Suprapubic skin (tissue), 4 donors: ENCODE measurements at regions not wholly inside any gene's neighbourhood (a gene's known extent, or its start where the extent isn't known, plus 50 kb on each side); places are given as distances from the start of the nearest gene placed in this dataset.

Experiments used
- DNase-seq, 2 donors: peaks; one replicate each; pipeline ENCODE4 v3.0.0-alpha.2; 2019; ENCODE audit warnings: low spot score in 2 of 2
- H3K27ac ChIP-seq: fragments of 200-600 bp; sonication (generic); one replicate; pipeline ENCODE4 v1.5.1; 2019
- H3K27me3 ChIP-seq: fragments of 200-600 bp; sonication (generic); one replicate; pipeline ENCODE4 v1.5.1; 2019
- H3K36me3 ChIP-seq: fragments of 200-600 bp; sonication (generic); one replicate; pipeline ENCODE4 v1.5.1; 2019
- H3K4me1 ChIP-seq: fragments of 200-600 bp; sonication (generic); one replicate; pipeline ENCODE4 v1.5.1; 2019
- H3K4me3 ChIP-seq: fragments of 200-600 bp; sonication (generic); one replicate; pipeline ENCODE4 v1.5.1; 2019; ENCODE audit warnings: mild to moderate bottlenecking
- H3K9me3 ChIP-seq: fragments of 200-600 bp; sonication (generic); one replicate; pipeline ENCODE4 v1.5.1; 2019
- EP300 ChIP-seq: sonication (generic); formaldehyde crosslinking; IDR thresholded peaks from one replicate; pipeline ENCODE4 v1.6.1; 2017; ENCODE audit warnings: antibody characterized with exemption
- POLR2A ChIP-seq, 2 donors: fragments of 450-650 bp; IDR thresholded peaks; one replicate each; pipeline ENCODE4 v1.6.1; 2017; ENCODE audit warnings: antibody characterized with exemption in 2 of 2, mild to moderate bottlenecking in 2 of 2, moderate library complexity in 2 of 2
- POLR2AphosphoS5 ChIP-seq, 3 donors: sonication (generic); formaldehyde crosslinking; IDR thresholded peaks; one replicate each; pipeline ENCODE4 v1.6.1; 2017; ENCODE audit warnings: antibody characterized with exemption in 3 of 3
- WGBS: methylation state at CpG from one replicate; pipeline ENCODE4 v1.1.5; 2018; 5-methylcytosine and 5-hydroxymethylcytosine counted together
- TF ChIP-seq, protein P1 (sequence below), 2 donors: fragments of 200-600 bp in 1 of 2; fragments of 450-650 bp in 1 of 2; sonication (generic) in 1 of 2; IDR thresholded peaks; one replicate each; pipeline ENCODE4 v1.5.1; 2016 to 2019; ENCODE audit warnings: antibody characterized with exemption in 2 of 2, mild to moderate bottlenecking in 1 of 2, moderate library complexity in 1 of 2

DNA sequence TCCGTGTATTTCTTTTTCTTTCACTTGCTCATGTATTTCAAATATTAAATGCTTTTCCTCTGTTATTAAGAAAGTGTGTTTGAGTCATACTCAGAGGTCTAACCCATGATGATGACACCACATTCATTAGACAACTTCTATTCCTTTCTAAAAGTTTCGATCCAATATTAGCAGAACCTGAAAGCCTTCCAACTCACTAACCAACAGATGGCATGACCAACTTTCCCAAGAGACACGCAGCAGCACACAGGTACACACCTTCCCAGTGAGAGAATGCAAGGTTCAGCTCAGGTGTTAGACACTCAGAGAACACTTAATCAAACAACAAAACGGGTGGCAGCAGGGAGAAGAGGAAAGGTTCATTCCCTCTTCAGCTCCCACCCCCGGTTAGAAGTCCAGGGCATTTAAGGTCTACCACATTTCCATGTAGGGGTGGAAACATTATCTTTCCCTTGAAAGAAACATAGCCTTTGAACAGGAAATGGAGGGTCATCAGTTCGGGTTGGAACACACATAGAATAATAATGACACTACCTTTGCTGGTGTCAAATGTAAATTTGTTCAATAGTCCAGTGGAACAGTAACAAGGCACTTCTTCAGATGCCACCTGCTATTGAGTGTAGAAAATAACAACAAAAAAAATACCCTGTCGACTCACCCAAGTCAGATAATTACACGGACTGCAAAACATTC, 404.2 kb downstream of the COG6 start:
- Histone ChIP-seq H3K27me3 (no peaks in the 10 kb centered on the region), H3K27ac (peak overlapping the region; percentile 87), H3K4me1 (peaks cover 42% of the 10 kb centered on the region), H3K36me3 (no peaks in the 10 kb centered on the region), H3K4me3 (no peak overlapping the region), H3K9me3 (no peaks in the 10 kb centered on the region)
- 41% methylated on average over 8 of the region's 8 CpGs for WGBS
- DNase-seq = no peak
- TF ChIP-seq POLR2AphosphoS5 (IDR thresholded peaks at IDR 0.05) (no peak), POLR2A (IDR thresholded peaks at IDR 0.05) (no peak), EP300 (no peak)
- TF ChIP-seq, protein P1, sequence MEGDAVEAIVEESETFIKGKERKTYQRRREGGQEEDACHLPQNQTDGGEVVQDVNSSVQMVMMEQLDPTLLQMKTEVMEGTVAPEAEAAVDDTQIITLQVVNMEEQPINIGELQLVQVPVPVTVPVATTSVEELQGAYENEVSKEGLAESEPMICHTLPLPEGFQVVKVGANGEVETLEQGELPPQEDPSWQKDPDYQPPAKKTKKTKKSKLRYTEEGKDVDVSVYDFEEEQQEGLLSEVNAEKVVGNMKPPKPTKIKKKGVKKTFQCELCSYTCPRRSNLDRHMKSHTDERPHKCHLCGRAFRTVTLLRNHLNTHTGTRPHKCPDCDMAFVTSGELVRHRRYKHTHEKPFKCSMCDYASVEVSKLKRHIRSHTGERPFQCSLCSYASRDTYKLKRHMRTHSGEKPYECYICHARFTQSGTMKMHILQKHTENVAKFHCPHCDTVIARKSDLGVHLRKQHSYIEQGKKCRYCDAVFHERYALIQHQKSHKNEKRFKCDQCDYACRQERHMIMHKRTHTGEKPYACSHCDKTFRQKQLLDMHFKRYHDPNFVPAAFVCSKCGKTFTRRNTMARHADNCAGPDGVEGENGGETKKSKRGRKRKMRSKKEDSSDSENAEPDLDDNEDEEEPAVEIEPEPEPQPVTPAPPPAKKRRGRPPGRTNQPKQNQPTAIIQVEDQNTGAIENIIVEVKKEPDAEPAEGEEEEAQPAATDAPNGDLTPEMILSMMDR (IDR thresholded peaks at IDR 0.05) = no peak

DNA sequence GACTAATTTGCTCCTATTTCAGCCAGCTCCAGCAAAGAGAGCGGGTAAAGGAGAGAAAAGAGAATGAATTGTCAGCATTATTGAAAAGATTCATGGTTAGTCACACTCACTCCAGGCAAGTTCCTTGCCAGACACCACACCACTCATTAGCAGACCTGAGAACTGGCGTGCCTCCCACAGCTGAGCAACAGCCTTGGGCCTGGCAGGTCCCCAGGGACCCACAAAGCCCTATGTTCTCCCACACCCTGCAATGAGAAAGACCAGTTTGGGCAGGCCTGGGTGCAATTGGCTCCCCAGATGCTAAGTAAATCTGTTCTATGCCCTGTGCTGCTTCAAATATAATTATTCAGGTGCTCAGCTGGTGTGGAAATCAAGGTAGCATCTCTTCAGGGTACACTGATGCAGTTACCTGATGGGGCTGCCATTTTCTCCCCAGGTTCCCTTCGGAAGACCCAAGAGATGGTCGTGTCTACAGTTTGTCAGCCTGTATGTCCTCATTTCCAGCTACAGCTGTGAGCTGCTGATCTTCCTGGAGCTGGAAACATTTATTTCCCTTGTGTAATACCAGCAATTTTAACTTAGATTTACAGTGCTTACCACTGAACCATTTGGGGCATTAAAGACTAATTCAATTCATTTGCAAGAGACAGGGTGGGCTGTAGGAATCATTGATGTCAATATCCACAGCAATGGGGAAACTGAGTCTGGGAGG, 405.0 kb downstream of the COG6 start:
- DNase-seq = peak in 1 of 2 donors; percentile 83
- Histone ChIP-seq H3K36me3 (no peaks in the 10 kb centered on the region), H3K27ac (peak overlapping the region; percentile 87), H3K4me3 (no peak overlapping the region), H3K4me1 (peaks cover 46% of the 10 kb centered on the region), H3K9me3 (no peaks in the 10 kb centered on the region), H3K27me3 (no peaks in the 10 kb centered on the region)
- TF ChIP-seq EP300 (no peak), POLR2AphosphoS5 (IDR thresholded peaks at IDR 0.05) (peak in 1 of 3 donors; percentile 73)
- TF ChIP-seq, protein P1 (IDR thresholded peaks at IDR 0.05) = no peak
- WGBS = 20% methylated on average over 4 of the region's 4 CpGs

DNA sequence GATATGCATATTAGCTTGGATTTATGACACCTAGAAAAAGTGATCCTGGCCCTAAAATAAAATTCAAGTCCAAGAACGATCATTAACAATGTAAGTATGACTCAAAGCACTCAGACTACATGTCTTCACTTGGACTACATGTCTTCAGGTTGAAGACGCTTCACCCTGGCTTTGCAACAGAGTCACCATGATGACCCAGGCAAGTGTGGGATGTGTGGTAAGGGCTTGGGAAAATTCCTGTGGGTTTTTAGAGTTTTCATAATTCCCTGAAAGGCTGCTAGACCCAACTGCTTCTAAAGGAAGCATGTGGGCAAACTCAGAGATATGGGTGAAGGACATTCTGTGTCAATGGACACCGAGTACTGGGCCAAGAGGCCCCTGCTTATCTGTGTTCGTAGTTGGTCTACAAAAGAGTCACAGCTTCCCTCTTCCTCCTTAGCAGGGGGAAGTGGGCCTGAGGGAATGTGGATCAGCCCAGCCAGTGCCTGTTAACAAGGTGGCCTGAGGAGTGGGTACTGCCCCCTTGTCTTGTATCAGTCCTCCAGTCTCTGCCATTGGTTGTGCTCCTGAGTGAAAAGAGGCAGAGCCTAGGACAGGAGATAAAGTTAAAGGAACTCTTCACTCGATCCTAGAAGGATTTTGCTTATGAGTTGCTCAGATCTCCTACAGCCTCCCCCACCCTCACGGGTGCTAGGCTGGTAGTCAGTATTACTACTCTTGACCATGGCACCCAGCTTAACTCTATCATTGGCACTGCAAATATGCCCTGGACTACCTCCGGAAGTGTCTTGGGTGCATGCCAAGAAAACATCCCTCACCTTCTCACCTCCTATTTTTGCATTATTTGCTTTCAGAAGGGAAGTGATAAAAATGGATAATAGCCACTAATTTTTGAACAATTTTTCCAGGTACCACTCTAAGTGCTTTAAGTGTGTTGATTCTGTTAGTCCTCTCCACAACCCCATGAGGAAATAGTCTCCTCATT, 406.3 kb downstream of the COG6 start:
- WGBS = 77% methylated on average over 7 of the region's 7 CpGs
- no peak for TF ChIP-seq EP300
- TF ChIP-seq POLR2A (IDR thresholded peaks at IDR 0.05) = no peak
- TF ChIP-seq POLR2AphosphoS5 (IDR thresholded peaks at IDR 0.05) = no peak
- TF ChIP-seq, protein P1 (IDR thresholded peaks at IDR 0.05) = no peak
- H3K4me3 ChIP-seq = no peak overlapping the region
- H3K27ac ChIP-seq = no peak overlapping the region
- H3K36me3 ChIP-seq = no peaks in the 10 kb centered on the region
- no peak for DNase-seq
- no peaks in the 10 kb centered on the region for H3K9me3 ChIP-seq
- peaks cover 45% of the 10 kb centered on the region for H3K4me1 ChIP-seq
- no peaks in the 10 kb centered on the region for H3K27me3 ChIP-seq

DNA sequence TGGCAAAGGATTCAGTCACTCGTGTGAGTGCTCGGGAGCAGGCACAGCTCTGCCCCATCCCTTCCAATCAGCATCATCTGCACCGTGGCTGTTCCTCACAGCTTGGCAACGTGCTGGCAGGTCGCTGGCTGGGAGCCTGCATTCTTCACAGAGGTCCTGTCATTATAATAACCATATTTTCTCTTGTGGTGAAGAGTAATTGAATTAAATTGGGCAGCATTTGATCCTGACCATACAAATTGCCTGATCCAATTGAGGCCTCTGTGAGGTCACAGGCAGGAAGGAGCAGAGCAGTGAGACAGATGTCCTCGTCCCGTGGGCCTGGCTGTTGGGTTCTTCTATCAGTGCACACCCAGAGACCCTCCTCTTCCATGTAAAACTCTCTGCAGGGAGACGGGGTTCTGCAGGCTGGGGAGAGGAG, 407.8 kb downstream of the COG6 start:
- Histone ChIP-seq H3K27ac (no peak overlapping the region), H3K27me3 (no peaks in the 10 kb centered on the region), H3K9me3 (no peaks in the 10 kb centered on the region), H3K4me1 (peaks cover 41% of the 10 kb centered on the region), H3K36me3 (no peaks in the 10 kb centered on the region), H3K4me3 (no peak overlapping the region)
- no peak for TF ChIP-seq EP300
- TF ChIP-seq, protein P1 (IDR thresholded peaks at IDR 0.05) = no peak
- no peak for TF ChIP-seq POLR2AphosphoS5 (IDR thresholded peaks at IDR 0.05)
- no peak for TF ChIP-seq POLR2A (IDR thresholded peaks at IDR 0.05)
- 44% methylated on average over 8 of the region's 8 CpGs for WGBS
- DNase-seq = no peak
